ENCODE measurements at regions not wholly inside any gene's neighbourhood (a gene's known extent, or its start where the extent isn't known, plus 50 kb on each side); places are given as distances from the start of the nearest gene placed in this dataset.
"Not testable (repeated sequence)": the region's sequence is repeated elsewhere in the genome, so short reads cannot be mapped to it uniquely, and the experiment has no call there.

DNA sequence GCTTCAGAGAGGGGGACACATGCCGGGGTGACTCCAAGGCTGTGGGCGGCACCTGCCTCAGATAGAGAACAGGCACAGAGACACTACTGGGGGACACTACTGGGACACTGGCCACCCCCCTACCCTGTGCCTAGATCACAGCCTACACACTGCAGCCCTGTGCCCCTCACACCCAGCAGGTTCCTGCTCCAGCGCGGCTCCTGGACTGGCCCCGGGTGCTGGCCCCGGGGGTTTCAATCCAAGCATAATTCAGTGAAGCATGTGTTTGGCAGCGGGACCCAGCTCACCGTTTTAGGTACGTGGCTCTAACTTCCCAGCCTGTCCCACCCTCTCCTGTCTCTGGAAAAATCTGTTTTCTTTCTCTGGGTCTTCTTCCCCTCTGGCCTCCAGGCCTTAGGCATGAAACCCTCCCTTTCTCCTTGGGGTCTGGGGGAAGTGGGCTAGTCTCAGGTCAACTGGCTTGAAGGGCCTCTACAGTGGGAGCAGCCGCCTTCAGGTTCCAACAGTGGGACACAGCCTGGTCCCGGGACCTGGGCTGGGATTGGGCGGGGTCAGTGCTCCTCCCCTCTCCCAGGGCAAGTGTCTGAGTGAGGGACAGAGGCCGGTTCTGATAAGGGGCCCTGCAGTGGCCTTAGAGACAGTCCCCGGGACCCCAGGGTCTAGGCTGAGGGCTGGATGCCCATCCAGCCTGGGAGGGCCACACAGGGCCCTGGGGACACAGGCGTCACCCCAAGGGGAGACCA, 98.8 kb downstream of the CRYBB2 start:
- Histone ChIP-seq H3K27ac (no peak overlapping the region), H3K36me3 (ENCODE audit: low read depth, missing control alignments) (no peaks in the 10 kb centered on the region), H3K27me3 (no peaks in the 10 kb centered on the region), H3K4me1 (no peaks in the 10 kb centered on the region), H3K9me3 (no peaks in the 10 kb centered on the region), H3K4me3 (no peak overlapping the region)
- intact Hi-C loops (cut with DNase I; ENCODE audit: low total_unique reads), result no loop called here
- DNase-seq, result no peak
- 89 to 91% methylated on average over 8 to 13 of the region's 15 CpGs for WGBS, 2 donors
- TF ChIP-seq, protein P1, sequence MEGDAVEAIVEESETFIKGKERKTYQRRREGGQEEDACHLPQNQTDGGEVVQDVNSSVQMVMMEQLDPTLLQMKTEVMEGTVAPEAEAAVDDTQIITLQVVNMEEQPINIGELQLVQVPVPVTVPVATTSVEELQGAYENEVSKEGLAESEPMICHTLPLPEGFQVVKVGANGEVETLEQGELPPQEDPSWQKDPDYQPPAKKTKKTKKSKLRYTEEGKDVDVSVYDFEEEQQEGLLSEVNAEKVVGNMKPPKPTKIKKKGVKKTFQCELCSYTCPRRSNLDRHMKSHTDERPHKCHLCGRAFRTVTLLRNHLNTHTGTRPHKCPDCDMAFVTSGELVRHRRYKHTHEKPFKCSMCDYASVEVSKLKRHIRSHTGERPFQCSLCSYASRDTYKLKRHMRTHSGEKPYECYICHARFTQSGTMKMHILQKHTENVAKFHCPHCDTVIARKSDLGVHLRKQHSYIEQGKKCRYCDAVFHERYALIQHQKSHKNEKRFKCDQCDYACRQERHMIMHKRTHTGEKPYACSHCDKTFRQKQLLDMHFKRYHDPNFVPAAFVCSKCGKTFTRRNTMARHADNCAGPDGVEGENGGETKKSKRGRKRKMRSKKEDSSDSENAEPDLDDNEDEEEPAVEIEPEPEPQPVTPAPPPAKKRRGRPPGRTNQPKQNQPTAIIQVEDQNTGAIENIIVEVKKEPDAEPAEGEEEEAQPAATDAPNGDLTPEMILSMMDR (IDR thresholded peaks at IDR 0.05), result no peak
- TF ChIP-seq POLR2A (IDR thresholded peaks at IDR 0.05), result no peak

DNA sequence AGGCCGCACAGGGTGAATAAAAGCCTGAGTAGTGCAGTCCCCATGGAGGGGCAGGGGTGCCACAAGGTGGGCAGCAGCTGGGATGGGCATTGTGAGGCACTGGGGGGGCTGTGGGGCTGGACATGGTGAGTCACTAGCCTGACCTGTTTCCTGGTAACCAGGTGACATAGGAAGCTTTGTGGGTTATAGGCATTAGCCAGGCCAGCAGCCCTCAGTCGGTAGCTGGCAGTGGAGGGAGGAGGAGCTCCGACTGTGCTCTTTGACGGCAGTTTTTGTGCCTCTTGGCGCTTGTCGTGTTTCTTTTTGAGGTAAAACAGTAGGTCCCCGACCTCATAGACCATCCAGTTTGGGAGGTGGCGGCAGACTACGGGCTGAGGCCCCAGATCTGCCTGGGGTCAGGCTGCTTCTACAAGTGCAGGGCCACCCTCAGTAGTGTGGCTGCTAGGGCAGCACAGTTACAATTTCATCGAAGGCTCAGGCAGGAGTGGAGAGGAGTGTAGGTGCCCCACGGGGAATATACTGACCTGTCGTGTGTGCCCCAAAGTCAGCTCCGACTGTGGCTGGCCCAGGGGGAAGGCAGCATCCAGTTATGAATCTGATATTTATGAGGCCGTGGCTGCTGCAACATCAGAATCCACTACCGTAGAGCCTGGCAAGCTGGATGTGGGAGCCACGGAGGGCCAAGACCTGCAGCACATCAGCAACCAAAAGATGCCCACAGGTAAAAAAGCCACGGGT, 107.7 kb downstream of the CRYBB2 start:
- H3K9me3 ChIP-seq, result no peaks in the 10 kb centered on the region
- no peaks in the 10 kb centered on the region for H3K36me3 ChIP-seq (ENCODE audit: low read depth, missing control alignments)
- intact Hi-C loops (cut with DNase I; ENCODE audit: low total_unique reads), result no loop called here
- no peak overlapping the region for H3K27ac ChIP-seq
- TF ChIP-seq, protein P1 (IDR thresholded peaks at IDR 0.05), result no peak
- TF ChIP-seq POLR2A (IDR thresholded peaks at IDR 0.05), result no peak
- H3K27me3 ChIP-seq, result no peaks in the 10 kb centered on the region
- DNase-seq, result no peak
- WGBS, 2 donors, result 76 to 89% methylated on average over 14 to 17 of the region's 17 CpGs
- no peak overlapping the region for H3K4me3 ChIP-seq
- no peaks in the 10 kb centered on the region for H3K4me1 ChIP-seq

DNA sequence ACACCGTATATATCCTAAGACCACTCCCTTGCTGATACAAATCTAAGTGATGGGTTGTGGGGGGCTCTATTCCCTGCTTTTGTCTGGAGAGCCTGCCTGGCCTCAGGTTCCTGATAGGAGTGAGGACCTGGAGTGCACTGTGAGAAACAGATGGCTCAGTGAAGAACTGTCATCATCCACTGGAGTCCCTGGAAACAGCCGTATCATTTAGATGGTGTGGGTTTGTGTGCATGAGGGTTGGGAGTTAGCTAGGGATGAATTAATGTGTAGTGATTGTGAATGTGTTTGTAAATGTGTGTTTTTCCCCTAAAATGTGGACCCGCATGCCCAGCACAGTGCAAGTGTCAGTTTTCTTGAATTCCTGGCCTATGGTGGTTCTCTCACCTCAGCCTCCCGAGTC, 111.6 kb downstream of the CRYBB2 start:
- TF ChIP-seq POLR2A (IDR thresholded peaks at IDR 0.05), result no peak
- TF ChIP-seq, protein P1 (IDR thresholded peaks at IDR 0.05), result no peak
- H3K36me3 ChIP-seq (ENCODE audit: low read depth, missing control alignments), result no peaks in the 10 kb centered on the region
- 83 to 89% methylated on average over 4 of the region's 4 CpGs for WGBS, 2 donors
- no peaks in the 10 kb centered on the region for H3K27me3 ChIP-seq
- H3K9me3 ChIP-seq, result no peaks in the 10 kb centered on the region
- no peaks in the 10 kb centered on the region for H3K4me1 ChIP-seq
- DNase-seq, result no peak
- H3K4me3 ChIP-seq, result no peak overlapping the region
- intact Hi-C loops (cut with DNase I; ENCODE audit: low total_unique reads), result no loop called here
- H3K27ac ChIP-seq, result no peak overlapping the region

DNA sequence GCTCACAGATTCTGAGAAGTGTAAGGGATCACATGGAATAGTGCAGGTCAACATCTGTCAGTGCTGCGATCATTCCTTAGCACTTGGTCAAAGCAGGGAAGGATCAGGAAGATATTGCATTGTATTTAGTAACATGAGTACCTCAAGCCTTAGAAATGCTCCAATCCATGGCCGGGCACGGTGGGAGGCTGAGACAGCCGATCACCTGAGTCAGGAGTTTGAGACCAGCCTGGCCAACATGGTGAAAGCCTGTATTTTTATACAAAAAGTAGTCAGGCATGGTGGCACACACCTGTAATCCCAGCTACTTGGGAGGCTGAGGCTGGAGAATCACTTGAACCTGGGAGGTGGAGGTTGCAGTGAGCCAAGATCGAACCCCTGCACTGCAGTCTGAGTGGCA, 112.5 kb downstream of the CRYBB2 start:
- WGBS, 2 donors, result 83 to 96% methylated on average over 5 of the region's 5 CpGs
- H3K4me1 ChIP-seq, result not testable (repeated sequence)

DNA sequence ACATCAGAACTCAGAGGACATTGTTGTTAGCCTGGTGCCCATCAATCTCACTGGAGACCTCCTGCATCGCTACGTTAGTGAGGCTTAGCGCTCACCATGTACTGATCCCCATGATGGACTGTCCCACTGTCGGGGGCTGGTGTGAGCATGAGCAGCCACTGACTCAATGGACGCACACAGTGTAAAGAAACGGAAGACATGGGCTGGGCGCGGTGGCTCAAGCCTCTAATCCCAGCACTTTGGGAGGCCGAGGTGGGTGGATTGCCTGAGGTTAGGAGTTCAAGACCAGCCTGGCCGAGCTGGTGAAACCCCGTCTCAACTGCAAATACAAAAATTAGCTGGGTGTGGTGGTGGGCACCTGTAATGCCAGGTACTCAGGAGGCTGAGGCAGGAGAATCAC, 112.9 kb downstream of the CRYBB2 start:
- Histone ChIP-seq H3K4me3 (no peak overlapping the region), H3K36me3 (ENCODE audit: low read depth, missing control alignments) (no peaks in the 10 kb centered on the region), H3K27ac (no peak overlapping the region), H3K27me3 (no peaks in the 10 kb centered on the region), H3K9me3 (no peaks in the 10 kb centered on the region), H3K4me1 (no peaks in the 10 kb centered on the region)
- TF ChIP-seq POLR2A (IDR thresholded peaks at IDR 0.05), result no peak
- TF ChIP-seq, protein P1 (IDR thresholded peaks at IDR 0.05), result no peak
- intact Hi-C loops (cut with DNase I; ENCODE audit: low total_unique reads), result no loop called here
- WGBS, 2 donors, result 94 to 96% methylated on average over 11 of the region's 11 CpGs
- no peak for DNase-seq

More for the DNA sequence above, 112.5 kb downstream of the CRYBB2 start:
- intact Hi-C loops (cut with DNase I; ENCODE audit: low total_unique reads); DNase-seq; H3K9me3 ChIP-seq; H3K27me3 ChIP-seq; H3K36me3 ChIP-seq (ENCODE audit: low read depth, missing control alignments); H3K27ac ChIP-seq; H3K4me3 ChIP-seq: not testable (repeated sequence)
